ENCODE measurements at regions not wholly inside any gene's neighbourhood (a gene's known extent, or its start where the extent isn't known, plus 50 kb on each side); places are given as distances from the start of the nearest gene placed in this dataset.
A peak's percentile ranks its signal among the peaks of the same experiment; 100 is the strongest.

GRCh38 chr4:128600410-128600809 is 209.1 kb upstream of the JADE1 start:
- ATAC-seq, result peak; percentile 27

GRCh38 chr4:128597500-128597899 is 212.0 kb upstream of the JADE1 start:
- no peak for ATAC-seq

GRCh38 chr4:128596853-128597252 is 212.6 kb upstream of the JADE1 start:
- ATAC-seq, result no peak

- no peak for ATAC-seq
Observed at GRCh38 chr4:128596115-128596514, 213.4 kb upstream of the JADE1 start.

- ATAC-seq, result peak; percentile 55
Observed at GRCh38 chr4:128591482-128591881, 218.0 kb upstream of the JADE1 start.

- ATAC-seq, result no peak
Observed at GRCh38 chr4:128590773-128591172, 218.7 kb upstream of the JADE1 start.

GRCh38 chr4:128590034-128590740 is 219.3 kb upstream of the JADE1 start:
- ATAC-seq, result peak; percentile 87

- no peak for ATAC-seq
Observed at GRCh38 chr4:128589384-128589965, 220.0 kb upstream of the JADE1 start.

GRCh38 chr4:128587382-128587781 is 222.1 kb upstream of the JADE1 start:
- no peak for ATAC-seq

- no peak for ATAC-seq
Observed at GRCh38 chr4:128583753-128584712, 225.5 kb upstream of the JADE1 start.

GRCh38 chr4:128582427-128582870 is 227.1 kb upstream of the JADE1 start:
- no peak for ATAC-seq

GRCh38 chr4:128579154-128579853 is 230.2 kb upstream of the JADE1 start:
- no peak for ATAC-seq

- ATAC-seq, result peak; percentile 63
Observed at GRCh38 chr4:128574706-128575105, 234.8 kb upstream of the JADE1 start.

- no peak for ATAC-seq
Observed at GRCh38 chr4:128573781-128574508, 235.6 kb upstream of the JADE1 start.

GRCh38 chr4:128572778-128573241 is 236.7 kb upstream of the JADE1 start:
- ATAC-seq, result no peak

- ATAC-seq, result peak; percentile 72
Observed at GRCh38 chr4:128571747-128572146, 237.8 kb upstream of the JADE1 start.

- ATAC-seq, result peak; percentile 88
Observed at GRCh38 chr4:128570387-128570975, 239.0 kb upstream of the JADE1 start.

- ATAC-seq, result no peak
Observed at GRCh38 chr4:128566693-128567092, 242.8 kb upstream of the JADE1 start.

GRCh38 chr4:128565565-128566186 is 243.8 kb upstream of the JADE1 start:
- no peak for ATAC-seq

- ATAC-seq, result no peak
Observed at GRCh38 chr4:128565054-128565453, 244.4 kb upstream of the JADE1 start.

- no peak for ATAC-seq
Observed at GRCh38 chr4:128564081-128564630, 245.3 kb upstream of the JADE1 start.

Measured in esophagus mucosa (tissue), 1 donor.